HL-60 (cell line): ENCODE measurements at regions not wholly inside any gene's neighbourhood (a gene's known extent, or its start where the extent isn't known, plus 50 kb on each side); places are given as distances from the start of the nearest gene placed in this dataset.

Experiments
- DNase-seq, 2 experiments: peaks; one replicate each; pipeline ENCODE4 v3.0.0-alpha.2; 2010 to 2020; ENCODE audit warnings: low read depth in 1 of 2, low spot score in 1 of 2
- H3K27ac ChIP-seq: fragments of 250-450 bp; sonication (Bioruptor Pico); replicated peaks from 2 replicates; pipeline ENCODE4 v1.5.1; 2020; ENCODE audit warnings: mild to moderate bottlenecking, moderate library complexity
- H3K27me3 ChIP-seq: fragments of 250-450 bp; sonication (Bioruptor Pico); 2 replicates; pipeline ENCODE4 v1.5.1; 2021; ENCODE audit warnings: mild to moderate bottlenecking, moderate library complexity; ENCODE audit not compliant: insufficient read depth, poor library complexity, severe bottlenecking
- H3K4me3 ChIP-seq: replicated peaks from 2 replicates; pipeline ENCODE4 v1.5.1; 2011; ENCODE audit warnings: mild to moderate bottlenecking, control low read depth, low read length; ENCODE audit not compliant: insufficient read depth
- GABPA ChIP-seq: IDR thresholded peaks from 2 replicates; pipeline ENCODE4 v1.6.1; 2012; ENCODE audit warnings: low read depth
- POLR2AphosphoS5 ChIP-seq: IDR thresholded peaks from 2 replicates; pipeline ENCODE4 v1.6.1; 2012; ENCODE audit warnings: low read depth
- SPI1 ChIP-seq: IDR thresholded peaks from 2 replicates; pipeline ENCODE4 v1.6.1; 2012; ENCODE audit warnings: low read depth, mild to moderate bottlenecking, borderline replicate concordance
- TF ChIP-seq, protein P1 (sequence below): IDR thresholded peaks from one replicate; pipeline ENCODE4 v1.5.1; 2011; ENCODE audit warnings: low read length, control low read depth, inconsistent platforms; ENCODE audit not compliant: insufficient read depth
- TF ChIP-seq, protein P2 (sequence below): IDR thresholded peaks from 2 replicates; pipeline ENCODE4 v1.6.1; 2012; ENCODE audit warnings: low read depth; ENCODE audit not compliant: insufficient replicate concordance

DNA sequence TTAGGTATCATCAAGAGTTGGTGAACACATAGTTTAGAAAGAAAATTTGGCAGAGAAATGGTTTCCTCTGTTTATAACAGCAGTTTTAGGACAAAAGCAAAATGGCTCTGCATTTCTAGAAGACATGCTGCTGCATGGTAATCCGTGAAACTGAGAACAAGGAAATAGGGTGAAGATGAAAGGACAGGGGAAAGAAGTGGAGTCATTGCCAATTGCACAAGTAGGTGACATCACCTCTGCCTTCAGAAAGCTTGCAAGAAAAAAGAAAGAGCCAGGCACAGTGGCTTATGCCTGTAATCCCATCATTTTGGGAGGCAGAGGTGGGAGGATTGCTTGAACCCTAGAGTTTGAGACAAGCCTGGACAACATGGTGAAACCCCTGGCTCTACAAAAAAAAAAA lies 217.6 kb downstream of the LMX1A start:
- Histone ChIP-seq H3K27me3 (no peaks in the 10 kb centered on the region), H3K27ac (no peak overlapping the region), H3K4me3 (no peak overlapping the region)
- TF ChIP-seq GABPA (no peak), SPI1 (no peak), POLR2AphosphoS5 (no peak)
- TF ChIP-seq, protein P1, sequence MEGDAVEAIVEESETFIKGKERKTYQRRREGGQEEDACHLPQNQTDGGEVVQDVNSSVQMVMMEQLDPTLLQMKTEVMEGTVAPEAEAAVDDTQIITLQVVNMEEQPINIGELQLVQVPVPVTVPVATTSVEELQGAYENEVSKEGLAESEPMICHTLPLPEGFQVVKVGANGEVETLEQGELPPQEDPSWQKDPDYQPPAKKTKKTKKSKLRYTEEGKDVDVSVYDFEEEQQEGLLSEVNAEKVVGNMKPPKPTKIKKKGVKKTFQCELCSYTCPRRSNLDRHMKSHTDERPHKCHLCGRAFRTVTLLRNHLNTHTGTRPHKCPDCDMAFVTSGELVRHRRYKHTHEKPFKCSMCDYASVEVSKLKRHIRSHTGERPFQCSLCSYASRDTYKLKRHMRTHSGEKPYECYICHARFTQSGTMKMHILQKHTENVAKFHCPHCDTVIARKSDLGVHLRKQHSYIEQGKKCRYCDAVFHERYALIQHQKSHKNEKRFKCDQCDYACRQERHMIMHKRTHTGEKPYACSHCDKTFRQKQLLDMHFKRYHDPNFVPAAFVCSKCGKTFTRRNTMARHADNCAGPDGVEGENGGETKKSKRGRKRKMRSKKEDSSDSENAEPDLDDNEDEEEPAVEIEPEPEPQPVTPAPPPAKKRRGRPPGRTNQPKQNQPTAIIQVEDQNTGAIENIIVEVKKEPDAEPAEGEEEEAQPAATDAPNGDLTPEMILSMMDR = no peak
- TF ChIP-seq, protein P2, sequence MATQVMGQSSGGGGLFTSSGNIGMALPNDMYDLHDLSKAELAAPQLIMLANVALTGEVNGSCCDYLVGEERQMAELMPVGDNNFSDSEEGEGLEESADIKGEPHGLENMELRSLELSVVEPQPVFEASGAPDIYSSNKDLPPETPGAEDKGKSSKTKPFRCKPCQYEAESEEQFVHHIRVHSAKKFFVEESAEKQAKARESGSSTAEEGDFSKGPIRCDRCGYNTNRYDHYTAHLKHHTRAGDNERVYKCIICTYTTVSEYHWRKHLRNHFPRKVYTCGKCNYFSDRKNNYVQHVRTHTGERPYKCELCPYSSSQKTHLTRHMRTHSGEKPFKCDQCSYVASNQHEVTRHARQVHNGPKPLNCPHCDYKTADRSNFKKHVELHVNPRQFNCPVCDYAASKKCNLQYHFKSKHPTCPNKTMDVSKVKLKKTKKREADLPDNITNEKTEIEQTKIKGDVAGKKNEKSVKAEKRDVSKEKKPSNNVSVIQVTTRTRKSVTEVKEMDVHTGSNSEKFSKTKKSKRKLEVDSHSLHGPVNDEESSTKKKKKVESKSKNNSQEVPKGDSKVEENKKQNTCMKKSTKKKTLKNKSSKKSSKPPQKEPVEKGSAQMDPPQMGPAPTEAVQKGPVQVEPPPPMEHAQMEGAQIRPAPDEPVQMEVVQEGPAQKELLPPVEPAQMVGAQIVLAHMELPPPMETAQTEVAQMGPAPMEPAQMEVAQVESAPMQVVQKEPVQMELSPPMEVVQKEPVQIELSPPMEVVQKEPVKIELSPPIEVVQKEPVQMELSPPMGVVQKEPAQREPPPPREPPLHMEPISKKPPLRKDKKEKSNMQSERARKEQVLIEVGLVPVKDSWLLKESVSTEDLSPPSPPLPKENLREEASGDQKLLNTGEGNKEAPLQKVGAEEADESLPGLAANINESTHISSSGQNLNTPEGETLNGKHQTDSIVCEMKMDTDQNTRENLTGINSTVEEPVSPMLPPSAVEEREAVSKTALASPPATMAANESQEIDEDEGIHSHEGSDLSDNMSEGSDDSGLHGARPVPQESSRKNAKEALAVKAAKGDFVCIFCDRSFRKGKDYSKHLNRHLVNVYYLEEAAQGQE = no peak
- DNase-seq = no peak

DNA sequence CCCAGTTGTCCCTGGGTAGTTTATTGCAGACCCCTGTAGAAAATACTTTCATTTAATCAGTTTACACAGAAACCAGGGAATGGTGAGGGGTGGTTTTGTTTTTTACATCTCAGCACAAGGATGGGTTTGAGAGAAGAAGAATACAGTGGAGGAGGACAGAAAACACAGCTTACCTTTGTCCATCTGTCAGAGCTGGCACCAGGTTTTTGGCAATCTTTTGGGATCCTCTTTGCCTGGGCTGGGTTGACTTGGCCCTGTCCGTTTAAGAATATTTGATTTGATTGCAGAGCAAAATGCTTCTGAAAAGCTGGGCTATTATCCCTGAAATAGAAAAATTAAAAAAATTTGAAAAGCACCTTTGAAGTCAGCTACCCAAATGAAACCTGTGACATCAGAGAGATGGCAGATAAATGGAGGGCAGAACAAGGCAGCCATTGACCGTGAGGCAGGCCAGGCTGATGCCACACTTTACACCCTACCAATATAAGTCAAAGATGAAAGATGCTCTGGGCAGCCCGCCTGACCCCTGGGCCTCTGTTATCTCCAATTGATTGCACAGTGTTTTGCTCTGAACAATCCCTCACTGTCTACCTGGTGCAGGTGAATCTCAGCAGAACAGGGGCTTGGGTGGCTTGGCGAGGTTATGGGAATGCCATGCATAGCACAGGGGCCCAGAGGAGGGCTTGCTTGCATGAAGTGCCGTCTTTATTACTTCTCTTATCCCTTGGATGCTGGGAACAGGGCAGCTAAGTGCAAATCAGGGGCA lies 218.8 kb downstream of the LMX1A start:
- Histone ChIP-seq H3K27ac (no peak overlapping the region), H3K4me3 (no peak overlapping the region), H3K27me3 (no peaks in the 10 kb centered on the region)
- TF ChIP-seq GABPA (no peak), POLR2AphosphoS5 (no peak), SPI1 (no peak)
- TF ChIP-seq, protein P1 = no peak
- TF ChIP-seq, protein P2 = no peak
- DNase-seq = no peak

DNA sequence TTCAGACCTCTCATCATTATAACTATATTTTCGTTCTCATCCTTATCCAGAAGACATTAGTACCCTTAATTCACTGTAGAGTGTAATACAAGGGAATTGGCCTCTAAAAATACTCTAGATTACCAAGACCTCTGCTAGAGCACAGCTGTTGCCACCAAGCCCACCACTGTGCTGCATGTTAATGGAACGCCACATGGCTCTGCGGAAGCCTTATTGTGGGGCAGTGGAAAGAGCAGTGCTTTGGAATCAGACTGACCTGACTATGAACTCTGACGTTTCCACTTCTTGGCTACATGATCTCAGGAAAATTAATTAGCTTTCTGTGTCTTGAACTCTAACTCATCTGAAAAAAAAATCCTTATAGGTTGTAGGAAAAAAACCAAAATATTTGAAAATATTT lies 222.1 kb downstream of the LMX1A start:
- DNase-seq = no peak

More for the DNA sequence above, 222.1 kb downstream of the LMX1A start:
- no peak overlapping the region for H3K4me3 ChIP-seq
- no peak for TF ChIP-seq GABPA
- no peak for TF ChIP-seq SPI1
- no peak for TF ChIP-seq POLR2AphosphoS5
- TF ChIP-seq, protein P2 = no peak
- TF ChIP-seq, protein P1 = no peak
- H3K27me3 ChIP-seq = no peaks in the 10 kb centered on the region
- no peak overlapping the region for H3K27ac ChIP-seq
